ENCODE measurements at regions not wholly inside any gene's neighbourhood (a gene's known extent, or its start where the extent isn't known, plus 50 kb on each side); places are given as distances from the start of the nearest gene placed in this dataset.

DNA sequence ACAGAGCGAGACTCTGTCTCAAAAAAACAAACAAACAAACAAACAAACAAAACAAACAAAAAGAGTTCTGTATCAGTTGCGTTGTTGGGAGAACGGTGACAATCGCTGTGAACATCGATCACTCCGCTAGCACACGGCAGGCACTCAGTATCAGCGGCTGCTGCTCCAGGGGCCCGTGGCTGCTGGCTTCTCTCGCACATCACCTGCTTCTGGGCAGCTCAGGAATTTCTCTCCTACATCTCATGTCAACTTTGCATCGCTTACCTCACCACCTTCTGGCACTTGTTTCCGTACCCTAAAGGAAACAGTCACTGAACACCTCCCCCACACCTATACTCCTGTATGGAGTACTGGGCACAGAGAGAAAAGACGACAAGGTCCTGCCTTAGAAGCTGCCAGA lies 70.3 kb upstream of the WNT7B start:
- TF ChIP-seq CTCF (IDR thresholded peaks at IDR 0.05; ENCODE audit: insufficient read depth, low read length, poor library complexity, severe bottlenecking) (no peak), EZH2phosphoT487 (conservative IDR thresholded peaks at IDR 0.05; ENCODE audit: low read length) (no peak)

Measured in SU-DHL-6 (cell line).